Fibroblast of the aortic adventitia (primary cell): ENCODE measurements at regions not wholly inside any gene's neighbourhood (a gene's known extent, or its start where the extent isn't known, plus 50 kb on each side); places are given as distances from the start of the nearest gene placed in this dataset.

Source experiments
- DNase-seq: peaks from one replicate; pipeline ENCODE4 v3.0.0-alpha.2; 2010; ENCODE audit warnings: low read depth
- H3K4me3 ChIP-seq: 2 replicates; pipeline ENCODE4 v1.5.1; 2011; ENCODE audit warnings: low read depth, mild to moderate bottlenecking, control low read depth, low read length, moderate library complexity
- TF ChIP-seq, protein P1 (sequence below): IDR thresholded peaks from 2 replicates; pipeline ENCODE4 v1.5.1; 2011; ENCODE audit warnings: mild to moderate bottlenecking, low read length, control low read depth, inconsistent platforms; ENCODE audit not compliant: insufficient read depth

DNA sequence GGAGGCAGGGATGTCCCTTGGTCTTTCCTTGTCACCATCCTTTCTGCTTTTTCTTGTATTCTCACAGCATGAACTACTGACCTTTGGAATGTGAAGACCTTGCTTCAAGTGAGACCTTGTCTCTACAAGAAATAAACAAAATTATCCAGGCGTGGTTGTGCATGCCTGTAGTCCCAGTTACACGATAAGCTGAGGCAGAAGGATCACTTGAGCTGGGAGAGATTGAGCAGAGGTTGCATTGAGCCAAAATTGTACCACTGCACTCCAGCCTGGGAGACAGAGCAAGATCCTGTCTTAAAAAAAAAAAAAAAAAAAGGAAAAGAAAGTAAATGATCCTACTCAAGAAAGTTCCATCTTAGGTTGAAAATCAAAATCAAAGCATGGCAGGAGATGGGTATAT, 173.7 kb downstream of the IRS1 start:
- no peak for DNase-seq
- no peak overlapping the region for H3K4me3 ChIP-seq
- TF ChIP-seq, protein P1, sequence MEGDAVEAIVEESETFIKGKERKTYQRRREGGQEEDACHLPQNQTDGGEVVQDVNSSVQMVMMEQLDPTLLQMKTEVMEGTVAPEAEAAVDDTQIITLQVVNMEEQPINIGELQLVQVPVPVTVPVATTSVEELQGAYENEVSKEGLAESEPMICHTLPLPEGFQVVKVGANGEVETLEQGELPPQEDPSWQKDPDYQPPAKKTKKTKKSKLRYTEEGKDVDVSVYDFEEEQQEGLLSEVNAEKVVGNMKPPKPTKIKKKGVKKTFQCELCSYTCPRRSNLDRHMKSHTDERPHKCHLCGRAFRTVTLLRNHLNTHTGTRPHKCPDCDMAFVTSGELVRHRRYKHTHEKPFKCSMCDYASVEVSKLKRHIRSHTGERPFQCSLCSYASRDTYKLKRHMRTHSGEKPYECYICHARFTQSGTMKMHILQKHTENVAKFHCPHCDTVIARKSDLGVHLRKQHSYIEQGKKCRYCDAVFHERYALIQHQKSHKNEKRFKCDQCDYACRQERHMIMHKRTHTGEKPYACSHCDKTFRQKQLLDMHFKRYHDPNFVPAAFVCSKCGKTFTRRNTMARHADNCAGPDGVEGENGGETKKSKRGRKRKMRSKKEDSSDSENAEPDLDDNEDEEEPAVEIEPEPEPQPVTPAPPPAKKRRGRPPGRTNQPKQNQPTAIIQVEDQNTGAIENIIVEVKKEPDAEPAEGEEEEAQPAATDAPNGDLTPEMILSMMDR, result no peak

GRCh38 chr2:226623587-226624368, 175.8 kb downstream of the IRS1 start:
- no peak overlapping the region for H3K4me3 ChIP-seq
- DNase-seq, result peak; percentile 4
- TF ChIP-seq, protein P1, result no peak

DNA sequence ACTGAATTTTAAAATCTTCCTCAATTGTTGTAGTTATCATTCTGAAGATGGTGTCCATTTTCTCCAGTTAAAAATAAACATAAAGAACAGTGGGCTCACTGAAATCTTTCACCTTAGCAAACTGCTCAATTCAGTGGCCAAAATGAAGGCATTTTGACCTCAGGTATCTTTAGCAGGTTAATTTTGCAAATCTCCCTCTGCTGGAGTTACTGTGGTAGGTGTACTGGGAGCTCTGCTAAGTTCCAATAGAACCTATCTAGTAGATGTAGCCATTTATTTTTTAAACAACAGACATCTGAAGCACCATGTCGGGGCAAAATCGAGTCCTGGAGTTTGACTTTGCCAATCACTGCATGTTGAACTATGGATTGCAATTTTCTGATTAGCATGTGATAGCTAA, 177.1 kb downstream of the IRS1 start:
- TF ChIP-seq, protein P1, result peak; percentile 12
- DNase-seq, result no peak
- no peak overlapping the region for H3K4me3 ChIP-seq

DNA sequence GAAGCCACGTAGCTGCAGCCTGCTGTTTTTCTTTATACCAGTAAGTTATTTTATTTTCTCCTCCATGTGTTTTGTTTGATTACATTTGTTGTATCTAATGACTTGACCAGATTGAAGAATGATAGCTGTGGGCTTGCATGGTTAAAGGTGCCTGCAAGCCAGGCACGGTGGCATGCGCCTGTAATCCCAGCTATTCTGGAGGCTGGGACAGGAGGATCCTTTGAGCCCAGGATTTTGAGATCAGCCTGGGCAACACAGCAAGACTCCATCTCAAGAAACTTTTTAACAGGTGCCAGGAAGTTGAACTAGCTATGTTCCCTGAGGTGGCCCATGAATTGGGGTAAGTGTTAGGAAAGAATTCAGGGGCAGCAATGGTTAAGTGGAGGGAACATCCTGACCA, 179.4 kb downstream of the IRS1 start:
- TF ChIP-seq, protein P1, result no peak
- no peak for DNase-seq
- H3K4me3 ChIP-seq, result no peak overlapping the region

- TF ChIP-seq, protein P1, result no peak
- no peak for DNase-seq
- H3K4me3 ChIP-seq, result no peak overlapping the region
These were observed 179.9 kb downstream of the IRS1 start for GRCh38 chr2:226619707-226620106.

GRCh38 chr2:226618875-226619605, 180.6 kb downstream of the IRS1 start:
- no peak overlapping the region for H3K4me3 ChIP-seq
- TF ChIP-seq, protein P1, result no peak
- DNase-seq, result peak; percentile 69
